HG03095 (cell line): ENCODE measurements at regions not wholly inside any gene's neighbourhood (a gene's known extent, or its start where the extent isn't known, plus 50 kb on each side); places are given as distances from the start of the nearest gene placed in this dataset.
"Not testable (repeated sequence)": the region's sequence is repeated elsewhere in the genome, so short reads cannot be mapped to it uniquely, and the experiment has no call there.

Experiments used
- ATAC-seq: cut with Tn5 transposase; IDR thresholded peaks from one replicate; pipeline ENCODE4 v1.9.1; 2021; ENCODE audit warnings: moderate library complexity; ENCODE audit not compliant: unreplicated experiment

GRCh38 chr9:30519166-30519565 lies 1865.3 kb upstream of the ACO1 start:
- ATAC-seq, result no peak

GRCh38 chr9:30519756-30520155 lies 1864.7 kb upstream of the ACO1 start:
- no peak for ATAC-seq

GRCh38 chr9:30522061-30522460 lies 1862.4 kb upstream of the ACO1 start:
- ATAC-seq, result no peak

GRCh38 chr9:30522486-30522885 lies 1862.0 kb upstream of the ACO1 start:
- ATAC-seq, result no peak

- no peak for ATAC-seq
Observed at GRCh38 chr9:30524311-30524710, 1860.1 kb upstream of the ACO1 start.

GRCh38 chr9:30534455-30534854 lies 1850.0 kb upstream of the ACO1 start:
- ATAC-seq, result no peak

- ATAC-seq, result no peak
Observed at GRCh38 chr9:30534896-30535295, 1849.5 kb upstream of the ACO1 start.

GRCh38 chr9:30536494-30536893 lies 1847.9 kb upstream of the ACO1 start:
- no peak for ATAC-seq

GRCh38 chr9:30539696-30540095 lies 1844.7 kb upstream of the ACO1 start:
- ATAC-seq, result not testable (repeated sequence)

GRCh38 chr9:30574355-30575151 lies 1809.9 kb upstream of the ACO1 start:
- ATAC-seq, result no peak

- ATAC-seq, result no peak
Observed at GRCh38 chr9:30575218-30575617, 1809.2 kb upstream of the ACO1 start.

- no peak for ATAC-seq
Observed at GRCh38 chr9:30575691-30576090, 1808.8 kb upstream of the ACO1 start.

GRCh38 chr9:30579810-30580209 lies 1804.6 kb upstream of the ACO1 start:
- ATAC-seq, result no peak

- no peak for ATAC-seq
Observed at GRCh38 chr9:30582240-30582639, 1802.2 kb upstream of the ACO1 start.

GRCh38 chr9:30584559-30584958 lies 1799.9 kb upstream of the ACO1 start:
- no peak for ATAC-seq

- no peak for ATAC-seq
Observed at GRCh38 chr9:30591461-30591860, 1793.0 kb upstream of the ACO1 start.

- ATAC-seq, result no peak
Observed at GRCh38 chr9:30597608-30598007, 1786.8 kb upstream of the ACO1 start.

GRCh38 chr9:30605936-30606335 lies 1778.5 kb upstream of the ACO1 start:
- no peak for ATAC-seq

- no peak for ATAC-seq
Observed at GRCh38 chr9:30609713-30610112, 1774.7 kb upstream of the ACO1 start.

- ATAC-seq, result not testable (repeated sequence)
Observed at GRCh38 chr9:30616782-30617181, 1767.7 kb upstream of the ACO1 start.

GRCh38 chr9:30622561-30622960 lies 1761.9 kb upstream of the ACO1 start:
- no peak for ATAC-seq

GRCh38 chr9:30628915-30629567 lies 1755.4 kb upstream of the ACO1 start:
- ATAC-seq, result no peak

GRCh38 chr9:30630459-30630858 lies 1754.0 kb upstream of the ACO1 start:
- no peak for ATAC-seq
